ENCODE measurements at regions not wholly inside any gene's neighbourhood (a gene's known extent, or its start where the extent isn't known, plus 50 kb on each side); places are given as distances from the start of the nearest gene placed in this dataset.

- no peak for DNase-seq (ENCODE audit: low read depth, low spot score)
Measured at GRCh38 chr2:21690005-21690404, 566.2 kb downstream of the TDRD15 start.

GRCh38 chr2:21693081-21693480, 569.3 kb downstream of the TDRD15 start:
- no peak for DNase-seq (ENCODE audit: low read depth, low spot score)

- no peak for DNase-seq (ENCODE audit: low read depth, low spot score)
Measured at GRCh38 chr2:21694079-21694878, 570.5 kb downstream of the TDRD15 start.

- DNase-seq (ENCODE audit: low read depth, low spot score), result no peak
Measured at GRCh38 chr2:21696900-21697299, 573.1 kb downstream of the TDRD15 start.

- no peak for DNase-seq (ENCODE audit: low read depth, low spot score)
Measured at GRCh38 chr2:21700644-21701043, 576.9 kb downstream of the TDRD15 start.

GRCh38 chr2:21710031-21710430, 586.3 kb downstream of the TDRD15 start:
- no peak for DNase-seq (ENCODE audit: low read depth, low spot score)

- DNase-seq (ENCODE audit: low read depth, low spot score), result no peak
Measured at GRCh38 chr2:21710496-21710895, 586.7 kb downstream of the TDRD15 start.

GRCh38 chr2:21715887-21716286, 592.1 kb downstream of the TDRD15 start:
- no peak for DNase-seq (ENCODE audit: low read depth, low spot score)

GRCh38 chr2:21727101-21727500, 603.3 kb downstream of the TDRD15 start:
- DNase-seq (ENCODE audit: low read depth, low spot score), result no peak

GRCh38 chr2:21728133-21728532, 604.4 kb downstream of the TDRD15 start:
- DNase-seq (ENCODE audit: low read depth, low spot score), result no peak

- DNase-seq (ENCODE audit: low read depth, low spot score), result no peak
Measured at GRCh38 chr2:21730141-21730540, 606.4 kb downstream of the TDRD15 start.

GRCh38 chr2:21740484-21740883, 616.7 kb downstream of the TDRD15 start:
- DNase-seq (ENCODE audit: low read depth, low spot score), result no peak

GRCh38 chr2:21746499-21746898, 622.7 kb downstream of the TDRD15 start:
- no peak for DNase-seq (ENCODE audit: low read depth, low spot score)

GRCh38 chr2:21748501-21748900, 624.7 kb downstream of the TDRD15 start:
- DNase-seq (ENCODE audit: low read depth, low spot score), result no peak

GRCh38 chr2:21754164-21754788, 630.5 kb downstream of the TDRD15 start:
- no peak for DNase-seq (ENCODE audit: low read depth, low spot score)

GRCh38 chr2:21757805-21758430, 634.1 kb downstream of the TDRD15 start:
- DNase-seq (ENCODE audit: low read depth, low spot score), result peak; percentile 78

GRCh38 chr2:21759819-21760218, 636.1 kb downstream of the TDRD15 start:
- DNase-seq (ENCODE audit: low read depth, low spot score), result no peak

GRCh38 chr2:21761361-21761760, 637.6 kb downstream of the TDRD15 start:
- DNase-seq (ENCODE audit: low read depth, low spot score), result no peak

GRCh38 chr2:21763501-21763900, 639.7 kb downstream of the TDRD15 start:
- peak; percentile 51 for DNase-seq (ENCODE audit: low read depth, low spot score)

- no peak for DNase-seq (ENCODE audit: low read depth, low spot score)
Measured at GRCh38 chr2:21770787-21771186, 647.0 kb downstream of the TDRD15 start.

- DNase-seq (ENCODE audit: low read depth, low spot score), result no peak
Measured at GRCh38 chr2:21772624-21773023, 648.9 kb downstream of the TDRD15 start.

- DNase-seq (ENCODE audit: low read depth, low spot score), result no peak
Measured at GRCh38 chr2:21773168-21773567, 649.4 kb downstream of the TDRD15 start.

Data from ELF-1 (cell line).